Activated naive CD4-positive, alpha-beta T cell treated with anti-CD3 and anti-CD28 coated beads, Interleukin-2, amount 10 ng/mL, durations not matched to agents 7 days and 5 days (primary cell): ENCODE measurements at regions not wholly inside any gene's neighbourhood (a gene's known extent, or its start where the extent isn't known, plus 50 kb on each side); places are given as distances from the start of the nearest gene placed in this dataset.

Source experiments
- CTCF ChIA-PET: fragments of 350-600 bp; sonication (Branson Sonifier 250); formaldehyde crosslinking; loops from one replicate; lab custom pipeline; 2021; ENCODE audit warnings: antibody characterized with exemption; lab: Charles Lee
- DNase-seq: peaks from one replicate; pipeline ENCODE4 v3.0.0-alpha.2; 2020
- H3K27ac Mint-ChIP-seq: one replicate; pipeline ENCODE4 v1.8.0; 2021; ENCODE audit warnings: mild to moderate bottlenecking, moderate library complexity, mixed read lengths
- H3K27me3 Mint-ChIP-seq: one replicate; pipeline ENCODE4 v1.8.0; 2021; ENCODE audit warnings: mild to moderate bottlenecking, mixed read lengths
- H3K36me3 Mint-ChIP-seq: one replicate; pipeline ENCODE4 v1.8.0; 2021; ENCODE audit warnings: mixed read lengths
- H3K4me1 Mint-ChIP-seq: one replicate; pipeline ENCODE4 v1.8.0; 2021; ENCODE audit warnings: mixed read lengths
- H3K4me3 Mint-ChIP-seq: one replicate; pipeline ENCODE4 v1.8.0; 2021; ENCODE audit warnings: mild to moderate bottlenecking, moderate library complexity, mixed read lengths
- H3K9me3 Mint-ChIP-seq: one replicate; pipeline ENCODE4 v1.8.0; 2021; ENCODE audit warnings: mixed read lengths

DNA sequence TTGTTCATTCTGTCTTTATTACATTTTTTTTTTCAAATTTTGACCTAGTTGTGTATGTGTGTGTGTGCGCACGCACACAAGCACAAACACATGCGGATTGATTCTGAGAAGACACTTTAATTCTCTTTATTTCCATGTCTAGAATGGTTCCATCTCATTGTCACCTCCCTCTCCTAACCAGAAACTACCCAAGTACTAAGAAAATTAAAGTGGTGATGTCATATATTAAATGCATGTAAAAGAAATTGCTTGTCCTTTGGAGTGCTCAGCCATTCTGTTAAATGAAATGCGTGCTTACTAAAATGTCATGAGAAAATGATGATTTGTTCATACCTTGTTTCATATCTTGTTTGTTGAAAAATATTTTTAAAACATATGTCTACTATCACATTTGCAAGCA, 1297.0 kb upstream of the TENM3 start:
- Mint-ChIP-seq H3K36me3 (no peaks in the 10 kb centered on the region), H3K9me3 (no peaks in the 10 kb centered on the region), H3K27ac (no peak overlapping the region), H3K4me1 (no peaks in the 10 kb centered on the region), H3K27me3 (no peaks in the 10 kb centered on the region), H3K4me3 (no peak overlapping the region)
- DNase-seq, result no peak
- CTCF ChIA-PET, result no interaction called here

GRCh38 chr4:180947425-180947824, 1295.8 kb upstream of the TENM3 start:
- no peaks in the 10 kb centered on the region for H3K27me3 Mint-ChIP-seq
- H3K9me3 Mint-ChIP-seq, result no peaks in the 10 kb centered on the region
- no peak overlapping the region for H3K4me3 Mint-ChIP-seq
- no peaks in the 10 kb centered on the region for H3K4me1 Mint-ChIP-seq
- no peak overlapping the region for H3K27ac Mint-ChIP-seq
- no peak for DNase-seq
- H3K36me3 Mint-ChIP-seq, result no peaks in the 10 kb centered on the region
- CTCF ChIA-PET, result no interaction called here

- H3K4me3 Mint-ChIP-seq, result no peak overlapping the region
- no peak overlapping the region for H3K27ac Mint-ChIP-seq
- no peaks in the 10 kb centered on the region for H3K27me3 Mint-ChIP-seq
- H3K4me1 Mint-ChIP-seq, result no peaks in the 10 kb centered on the region
- H3K36me3 Mint-ChIP-seq, result no peaks in the 10 kb centered on the region
- no peaks in the 10 kb centered on the region for H3K9me3 Mint-ChIP-seq
- no peak for DNase-seq
- CTCF ChIA-PET, result no interaction called here
Measured at GRCh38 chr4:180949424-180950213, 1293.6 kb upstream of the TENM3 start.

GRCh38 chr4:180950377-180950776, 1292.8 kb upstream of the TENM3 start:
- no peaks in the 10 kb centered on the region for H3K36me3 Mint-ChIP-seq
- H3K4me3 Mint-ChIP-seq, result no peak overlapping the region
- H3K27ac Mint-ChIP-seq, result no peak overlapping the region
- no peak for DNase-seq
- CTCF ChIA-PET, result no interaction called here
- H3K4me1 Mint-ChIP-seq, result no peaks in the 10 kb centered on the region
- H3K27me3 Mint-ChIP-seq, result no peaks in the 10 kb centered on the region
- H3K9me3 Mint-ChIP-seq, result no peaks in the 10 kb centered on the region

DNA sequence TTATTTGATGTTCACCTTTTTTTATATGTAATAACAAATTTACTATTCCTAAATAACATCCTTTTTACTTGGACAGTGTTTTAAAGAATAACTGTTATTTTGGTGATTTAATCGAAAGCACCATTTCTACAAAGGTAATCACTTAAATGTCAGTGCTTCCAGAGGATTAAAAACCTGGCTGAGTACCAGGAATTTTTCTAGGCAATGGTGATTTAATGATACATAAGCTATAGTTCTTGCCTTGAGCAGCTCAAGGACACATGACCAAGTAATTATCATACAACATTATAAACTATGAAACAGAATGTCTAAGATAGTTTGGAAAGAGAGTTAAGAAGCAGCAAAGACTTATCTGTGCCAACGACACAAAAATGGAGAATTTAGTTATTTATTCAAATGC, 1291.9 kb upstream of the TENM3 start:
- Mint-ChIP-seq H3K36me3 (no peaks in the 10 kb centered on the region), H3K27ac (no peak overlapping the region), H3K27me3 (no peaks in the 10 kb centered on the region), H3K9me3 (no peaks in the 10 kb centered on the region), H3K4me1 (no peaks in the 10 kb centered on the region), H3K4me3 (no peak overlapping the region)
- CTCF ChIA-PET, result no interaction called here
- DNase-seq, result no peak

DNA sequence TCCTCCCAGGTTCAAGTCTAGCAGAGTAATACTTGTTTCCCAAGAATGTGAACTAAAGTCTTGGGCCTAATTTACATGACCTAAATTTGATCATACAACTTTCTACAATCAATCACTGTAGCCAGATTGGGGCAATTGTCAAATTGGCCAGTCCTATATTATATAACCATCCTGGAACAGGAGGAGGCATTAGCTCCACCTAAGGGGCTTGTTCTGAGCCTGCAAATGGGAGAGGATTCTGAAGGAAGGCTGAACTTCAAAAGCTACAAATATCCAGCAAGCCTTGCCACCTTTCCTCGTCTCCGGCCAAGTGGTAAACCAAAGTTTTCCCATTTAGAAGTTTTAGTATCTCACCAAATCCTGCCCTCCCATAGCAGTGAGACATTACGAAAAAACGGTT, 1289.6 kb upstream of the TENM3 start:
- CTCF ChIA-PET, result no interaction called here
- Mint-ChIP-seq H3K9me3 (no peaks in the 10 kb centered on the region), H3K36me3 (no peaks in the 10 kb centered on the region), H3K27ac (no peak overlapping the region), H3K27me3 (no peaks in the 10 kb centered on the region), H3K4me1 (no peaks in the 10 kb centered on the region), H3K4me3 (no peak overlapping the region)
- no peak for DNase-seq

- DNase-seq, result no peak
- Mint-ChIP-seq H3K27me3 (no peaks in the 10 kb centered on the region), H3K36me3 (no peaks in the 10 kb centered on the region), H3K4me1 (no peaks in the 10 kb centered on the region), H3K27ac (no peak overlapping the region), H3K4me3 (no peak overlapping the region), H3K9me3 (no peaks in the 10 kb centered on the region)
- CTCF ChIA-PET, result no interaction called here
Measured at GRCh38 chr4:180960743-180961401, 1282.3 kb upstream of the TENM3 start.

- no peak for DNase-seq
- no peak overlapping the region for H3K4me3 Mint-ChIP-seq
- CTCF ChIA-PET, result no interaction called here
- no peaks in the 10 kb centered on the region for H3K27me3 Mint-ChIP-seq
- no peaks in the 10 kb centered on the region for H3K4me1 Mint-ChIP-seq
- H3K27ac Mint-ChIP-seq, result no peak overlapping the region
- H3K36me3 Mint-ChIP-seq, result no peaks in the 10 kb centered on the region
- H3K9me3 Mint-ChIP-seq, result no peaks in the 10 kb centered on the region
Measured at GRCh38 chr4:180962268-180962667, 1280.9 kb upstream of the TENM3 start.

DNA sequence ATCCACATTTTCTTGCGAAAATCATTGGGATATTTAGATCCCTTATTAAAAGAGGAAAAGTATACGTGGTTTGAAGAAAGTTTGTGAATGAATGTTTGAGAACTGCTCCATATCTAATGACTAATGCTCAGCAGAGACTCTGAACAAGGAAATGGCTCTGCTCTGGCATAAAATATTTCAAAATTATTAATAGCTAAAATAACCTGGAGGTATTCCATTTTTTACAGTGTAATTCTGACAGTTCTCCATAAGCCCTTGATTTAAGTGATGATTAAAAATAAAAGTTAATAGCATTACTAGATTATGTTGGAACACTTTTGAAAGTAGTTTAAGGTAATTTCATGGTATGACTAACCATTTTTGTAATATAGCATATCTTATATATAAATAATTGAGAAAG, 1276.9 kb upstream of the TENM3 start:
- Mint-ChIP-seq H3K27ac (no peak overlapping the region), H3K36me3 (no peaks in the 10 kb centered on the region), H3K27me3 (no peaks in the 10 kb centered on the region), H3K4me1 (no peaks in the 10 kb centered on the region), H3K9me3 (peaks cover 4% of the 10 kb centered on the region), H3K4me3 (no peak overlapping the region)
- DNase-seq, result no peak
- CTCF ChIA-PET, result no interaction called here

GRCh38 chr4:180967936-180968335, 1275.3 kb upstream of the TENM3 start:
- H3K27me3 Mint-ChIP-seq, result no peaks in the 10 kb centered on the region
- H3K9me3 Mint-ChIP-seq, result peaks cover 4% of the 10 kb centered on the region
- CTCF ChIA-PET, result no interaction called here
- no peak for DNase-seq
- H3K27ac Mint-ChIP-seq, result no peak overlapping the region
- no peak overlapping the region for H3K4me3 Mint-ChIP-seq
- H3K4me1 Mint-ChIP-seq, result no peaks in the 10 kb centered on the region
- H3K36me3 Mint-ChIP-seq, result no peaks in the 10 kb centered on the region

DNA sequence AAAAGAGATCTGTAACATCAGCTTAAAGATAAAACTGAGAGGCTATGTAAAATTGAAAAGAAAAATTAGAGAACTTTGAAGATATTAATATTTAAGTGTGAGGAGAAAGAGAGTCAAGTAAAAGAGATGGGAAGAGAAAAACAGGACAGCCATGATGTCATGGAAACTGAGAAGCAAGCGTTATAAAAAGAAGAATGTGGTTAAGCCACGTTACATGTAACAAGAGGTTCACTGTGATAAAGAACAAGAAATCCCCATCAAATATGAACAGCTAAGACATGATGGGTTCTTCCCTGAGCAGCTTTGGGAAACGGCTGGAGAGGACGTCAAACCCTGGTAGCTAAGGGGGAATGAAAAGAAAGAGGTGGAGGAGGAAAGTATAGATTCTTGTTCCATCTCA, 1269.3 kb upstream of the TENM3 start:
- no peaks in the 10 kb centered on the region for H3K4me1 Mint-ChIP-seq
- no peak overlapping the region for H3K27ac Mint-ChIP-seq
- CTCF ChIA-PET, result no interaction called here
- DNase-seq, result no peak
- H3K27me3 Mint-ChIP-seq, result no peaks in the 10 kb centered on the region
- H3K4me3 Mint-ChIP-seq, result no peak overlapping the region
- no peaks in the 10 kb centered on the region for H3K36me3 Mint-ChIP-seq
- peaks cover 3% of the 10 kb centered on the region for H3K9me3 Mint-ChIP-seq

- CTCF ChIA-PET, result no interaction called here
- no peak for DNase-seq
- Mint-ChIP-seq H3K36me3 (no peaks in the 10 kb centered on the region), H3K4me1 (no peaks in the 10 kb centered on the region), H3K4me3 (no peak overlapping the region), H3K9me3 (no peaks in the 10 kb centered on the region), H3K27me3 (no peaks in the 10 kb centered on the region), H3K27ac (no peak overlapping the region)
Measured at GRCh38 chr4:180990931-180991330, 1252.3 kb upstream of the TENM3 start.

DNA sequence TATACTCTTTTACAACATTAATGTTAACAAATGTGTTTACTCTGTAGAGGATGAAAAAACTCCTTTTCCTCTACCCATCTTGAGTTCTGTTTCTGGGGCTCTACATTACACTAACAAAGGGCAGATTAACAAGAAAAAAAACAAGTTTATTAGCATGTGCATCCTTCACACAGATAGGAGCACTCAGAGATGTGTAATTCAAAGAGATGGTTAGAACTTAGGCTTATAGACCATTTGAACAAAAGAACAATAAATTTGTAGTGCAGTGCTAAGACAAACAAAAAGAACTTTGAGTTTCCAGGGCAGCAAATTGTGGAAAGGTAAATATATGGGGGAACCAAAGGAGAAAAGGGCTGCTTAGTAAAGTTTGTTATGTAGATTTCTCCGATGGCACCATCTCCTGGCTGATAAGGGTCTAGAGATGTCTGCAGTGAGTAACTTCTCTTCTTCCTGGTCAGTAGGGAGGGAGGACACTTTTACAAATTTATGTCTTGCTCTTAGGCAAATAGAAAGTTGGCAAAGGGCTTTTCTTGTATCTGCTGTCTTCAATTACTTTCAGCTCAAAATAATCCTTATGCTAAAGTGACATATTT, 1249.9 kb upstream of the TENM3 start:
- H3K27me3 Mint-ChIP-seq, result no peaks in the 10 kb centered on the region
- CTCF ChIA-PET, result no interaction called here
- H3K36me3 Mint-ChIP-seq, result no peaks in the 10 kb centered on the region
- peaks cover 2% of the 10 kb centered on the region for H3K9me3 Mint-ChIP-seq
- no peak for DNase-seq
- no peak overlapping the region for H3K27ac Mint-ChIP-seq
- H3K4me1 Mint-ChIP-seq, result no peaks in the 10 kb centered on the region
- H3K4me3 Mint-ChIP-seq, result no peak overlapping the region

GRCh38 chr4:180994722-180995121, 1248.5 kb upstream of the TENM3 start:
- H3K4me1 Mint-ChIP-seq, result no peaks in the 10 kb centered on the region
- H3K27ac Mint-ChIP-seq, result no peak overlapping the region
- H3K4me3 Mint-ChIP-seq, result no peak overlapping the region
- CTCF ChIA-PET, result no interaction called here
- peaks cover 2% of the 10 kb centered on the region for H3K9me3 Mint-ChIP-seq
- H3K27me3 Mint-ChIP-seq, result no peaks in the 10 kb centered on the region
- no peak for DNase-seq
- H3K36me3 Mint-ChIP-seq, result no peaks in the 10 kb centered on the region

DNA sequence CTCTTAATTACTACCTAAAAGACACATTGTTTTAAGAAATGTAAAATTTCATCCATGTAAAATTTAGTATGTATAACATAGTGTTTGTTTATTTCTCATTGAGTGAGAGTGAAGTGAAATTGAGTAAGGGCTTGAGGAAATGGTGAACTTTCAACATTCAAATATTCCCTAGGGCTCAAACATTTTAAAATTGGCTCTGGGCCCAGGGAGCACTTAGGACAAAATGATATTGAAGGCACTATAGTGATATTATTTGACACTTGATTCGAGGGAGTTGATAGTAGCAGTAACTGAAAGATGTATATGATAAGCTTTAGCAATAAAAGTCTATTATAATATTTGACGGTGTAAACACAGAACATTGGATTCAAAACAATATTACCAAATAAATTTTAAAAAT, 1244.0 kb upstream of the TENM3 start:
- CTCF ChIA-PET, result no interaction called here
- H3K27me3 Mint-ChIP-seq, result no peaks in the 10 kb centered on the region
- no peak for DNase-seq
- no peak overlapping the region for H3K27ac Mint-ChIP-seq
- no peaks in the 10 kb centered on the region for H3K36me3 Mint-ChIP-seq
- no peaks in the 10 kb centered on the region for H3K4me1 Mint-ChIP-seq
- H3K9me3 Mint-ChIP-seq, result peaks cover 2% of the 10 kb centered on the region
- no peak overlapping the region for H3K4me3 Mint-ChIP-seq
